Endothelial cell of umbilical vein (primary cell): ENCODE measurements at regions not wholly inside any gene's neighbourhood (a gene's known extent, or its start where the extent isn't known, plus 50 kb on each side); places are given as distances from the start of the nearest gene placed in this dataset.

Source experiments
- CTCF ChIP-seq, 2 donors: IDR thresholded peaks; 1 replicate in 1 of 2; 2 replicates in 1 of 2; pipeline ENCODE4 v1.5.1; 2011; ENCODE audit warnings: low read length in 2 of 2, mild to moderate bottlenecking in 2 of 2, moderate library complexity in 2 of 2, control low read depth in 1 of 2, inconsistent platforms in 1 of 2, low read depth in 1 of 2; ENCODE audit not compliant: insufficient read depth in 1 of 2; ENCODE audit errors: extremely low read depth in 1 of 2
- FOS ChIP-seq: IDR thresholded peaks from 2 replicates; pipeline ENCODE4 v1.6.1; 2011; ENCODE audit warnings: mild to moderate bottlenecking, low read length, moderate library complexity, borderline replicate concordance; ENCODE audit not compliant: insufficient read depth
- POLR2A ChIP-seq: IDR thresholded peaks from 2 replicates; pipeline ENCODE4 v1.6.1; 2012; ENCODE audit warnings: low read depth, mild to moderate bottlenecking, control low read depth, low read length
- POLR2AphosphoS5 ChIP-seq: IDR thresholded peaks from 2 replicates; pipeline ENCODE4 v1.6.1; 2012; ENCODE audit warnings: low read depth, mild to moderate bottlenecking, control low read depth, low read length, moderate library complexity; ENCODE audit not compliant: insufficient read depth

GRCh38 chr14:65241125-65241752 is 138.9 kb upstream of the MAX start:
- TF ChIP-seq FOS (no peak), POLR2A (no peak), CTCF (IDR thresholded peaks at IDR 0.05; ENCODE audit: extremely low read depth in 1 of 2, insufficient read depth in 1 of 2, low read depth in 1 of 2, low read length in 2 of 2) (no peak), POLR2AphosphoS5 (no peak)
